HG02571 (cell line): ENCODE measurements at regions not wholly inside any gene's neighbourhood (a gene's known extent, or its start where the extent isn't known, plus 50 kb on each side); places are given as distances from the start of the nearest gene placed in this dataset.

ENCODE experiments used
- ATAC-seq: cut with Tn5 transposase; IDR thresholded peaks from one replicate; pipeline ENCODE4 v1.9.1; 2021; ENCODE audit warnings: mild to moderate bottlenecking, moderate library complexity; ENCODE audit not compliant: unreplicated experiment

DNA sequence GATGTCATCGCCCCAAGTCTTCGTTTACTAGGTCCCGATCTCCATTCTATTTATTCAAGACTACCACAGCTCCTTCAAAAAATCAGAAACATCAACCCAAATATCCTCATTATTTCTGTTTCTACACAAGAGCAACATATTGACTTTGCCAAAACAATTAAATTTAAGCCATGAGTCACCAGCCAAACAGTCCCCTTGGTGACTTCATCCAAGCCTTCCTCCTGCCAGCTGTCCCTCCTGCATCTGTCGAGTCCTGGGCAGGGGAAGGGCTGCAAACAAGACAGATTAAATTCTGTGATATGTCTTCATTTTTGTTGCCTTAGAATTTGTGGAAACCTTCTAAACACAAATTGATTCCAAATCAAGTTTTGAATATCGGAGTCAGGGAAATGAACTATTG lies 110.3 kb downstream of the SP3 start:
- ATAC-seq, result no peak

DNA sequence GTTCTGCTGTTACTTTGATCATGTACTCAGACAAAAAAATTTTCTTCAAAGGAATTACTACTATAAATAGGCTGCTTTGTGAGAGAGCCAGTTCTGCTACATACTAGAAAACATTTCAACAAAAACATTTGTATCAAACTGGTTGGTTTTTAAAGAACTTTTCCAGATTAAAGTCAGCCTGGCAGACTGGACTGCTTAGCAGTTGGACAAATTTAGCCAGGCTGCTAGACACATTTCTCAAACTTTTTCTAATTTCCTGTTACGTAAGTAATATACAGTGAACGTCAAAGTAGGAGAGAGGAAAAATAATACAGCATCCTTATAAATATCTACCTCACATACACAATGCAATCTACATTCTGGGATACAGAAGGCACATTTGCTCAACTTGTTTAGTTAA lies 109.5 kb downstream of the SP3 start:
- no peak for ATAC-seq
